Keratinocyte (primary cell): ENCODE measurements at regions not wholly inside any gene's neighbourhood (a gene's known extent, or its start where the extent isn't known, plus 50 kb on each side); places are given as distances from the start of the nearest gene placed in this dataset.

ENCODE experiments used
- DNase-seq: peaks from one replicate; pipeline ENCODE4 v3.0.0-alpha.2; 2011; ENCODE audit warnings: low read depth, missing footprints, low spot score
- FAIRE-seq: peaks from 2 replicates; lab custom pipeline; 2011; peaks lifted over from hg19 to GRCh38; lab: Jason Lieb, UNC
- H2AFZ ChIP-seq: 2 replicates; pipeline ENCODE4 v1.6.0; 2012; ENCODE audit warnings: low read length, control low read depth, inconsistent platforms; ENCODE audit not compliant: control insufficient read depth
- H3K27ac ChIP-seq: 2 replicates; pipeline ENCODE4 v1.5.1; 2011; ENCODE audit warnings: low read length; ENCODE audit not compliant: control insufficient read depth, insufficient read depth
- H3K27me3 ChIP-seq: 3 replicates; pipeline ENCODE4 v1.6.0; 2011; ENCODE audit warnings: low read length; ENCODE audit not compliant: control insufficient read depth, insufficient read depth; ENCODE audit errors: extremely low read depth
- H3K36me3 ChIP-seq, 2 experiments: 2 replicates in 1 of 2; 3 replicates in 1 of 2; pipeline ENCODE4 v1.5.1; 2011; ENCODE audit warnings: low read length in 2 of 2, mild to moderate bottlenecking in 1 of 2; ENCODE audit not compliant: control insufficient read depth in 2 of 2, insufficient read depth in 2 of 2; ENCODE audit errors: extremely low read depth in 1 of 2
- H3K4me1 ChIP-seq: 3 replicates; pipeline ENCODE4 v1.5.1; 2011; ENCODE audit warnings: low read length; ENCODE audit not compliant: control insufficient read depth, insufficient read depth; ENCODE audit errors: extremely low read depth
- H3K4me2 ChIP-seq: 3 replicates; pipeline ENCODE4 v1.6.0; 2011; ENCODE audit warnings: low read depth, low read length; ENCODE audit not compliant: control insufficient read depth, insufficient read depth; ENCODE audit errors: extremely low read depth
- H3K4me3 ChIP-seq, 3 experiments: fragments of 200-600 bp in 1 of 3; sonication (generic) in 1 of 3; 2 replicates in 2 of 3; 3 replicates in 1 of 3; pipeline ENCODE4 v1.5.1; 2011 to 2016; ENCODE audit warnings: low read length in 3 of 3, mild to moderate bottlenecking in 3 of 3, control low read depth in 2 of 3, inconsistent platforms in 1 of 3, low read depth in 1 of 3, mixed read lengths in 1 of 3, mixed run types in 1 of 3, moderate library complexity in 1 of 3; ENCODE audit not compliant: control insufficient read depth in 2 of 3, insufficient read depth in 2 of 3; ENCODE audit errors: extremely low read depth in 1 of 3
- H3K79me2 ChIP-seq: 2 replicates; pipeline ENCODE4 v1.6.0; 2012; ENCODE audit warnings: low read length; ENCODE audit not compliant: control insufficient read depth, insufficient read depth
- H3K9ac ChIP-seq: 3 replicates; pipeline ENCODE4 v1.6.0; 2011; ENCODE audit warnings: low read length; ENCODE audit not compliant: control insufficient read depth, insufficient read depth; ENCODE audit errors: extremely low read depth
- H3K9me1 ChIP-seq: 3 replicates; pipeline ENCODE4 v1.6.0; 2011; ENCODE audit warnings: low read length; ENCODE audit not compliant: control insufficient read depth, insufficient read depth; ENCODE audit errors: extremely low read depth
- H3K9me3 ChIP-seq: 2 replicates; pipeline ENCODE4 v1.5.1; 2012; ENCODE audit warnings: low read depth, low read length; ENCODE audit not compliant: control insufficient read depth
- H4K20me1 ChIP-seq: 3 replicates; pipeline ENCODE4 v1.6.0; 2011; ENCODE audit warnings: low read length; ENCODE audit not compliant: control insufficient read depth, insufficient read depth; ENCODE audit errors: extremely low read depth
- CTCF ChIP-seq, 3 experiments: IDR thresholded peaks in 1 of 3; conservative IDR thresholded peaks in 1 of 3; optimal IDR thresholded peaks in 1 of 3; 2 replicates in 2 of 3; 3 replicates in 1 of 3; pipeline versions ENCODE3 to v1.5.1; 2011; ENCODE audit warnings: low read length in 3 of 3, mild to moderate bottlenecking in 3 of 3, moderate library complexity in 2 of 3, control low read depth in 1 of 3, inconsistent platforms in 1 of 3; ENCODE audit not compliant: insufficient read depth in 2 of 3; ENCODE audit errors: extremely low read depth in 1 of 3
- EZH2 ChIP-seq: IDR thresholded peaks from one replicate; pipeline ENCODE4 v1.6.1; 2012; ENCODE audit warnings: inconsistent platforms, mild to moderate bottlenecking, low read length, moderate library complexity
- dilution Hi-C: fragments of 300-500 bp; cut with MboI; formaldehyde crosslinking; loops from one replicate; pipeline ENCODE4 v1.7.0; 2020; ENCODE audit warnings: low sequenced_read_pairs; ENCODE audit not compliant: extremely low pct_ligation_motif_present

GRCh38 chr3:118029049-118029448, 1005.6 kb downstream of the IGSF11 start:
- H3K27me3 ChIP-seq = no peaks in the 10 kb centered on the region
- no peaks in the 10 kb centered on the region for H3K36me3 ChIP-seq
- H3K9ac ChIP-seq = no peak overlapping the region
- no peak overlapping the region for H3K27ac ChIP-seq
- no peaks in the 10 kb centered on the region for H3K4me1 ChIP-seq
- FAIRE-seq (no peak), DNase-seq (no peak)
- no peaks in the 10 kb centered on the region for H4K20me1 ChIP-seq
- no peaks in the 10 kb centered on the region for H3K9me3 ChIP-seq
- H3K4me3 ChIP-seq = no peak overlapping the region
- H3K4me2 ChIP-seq = no peak overlapping the region
- no peaks in the 10 kb centered on the region for H3K79me2 ChIP-seq
- TF ChIP-seq EZH2 = no peak
- no peak for TF ChIP-seq CTCF (optimal IDR thresholded peaks at IDR 0.05 in 1 of 3, IDR thresholded peaks at IDR 0.05 in 1 of 3, conservative IDR thresholded peaks at IDR 0.05 in 1 of 3; ENCODE audit: extremely low read depth in 1 of 3, insufficient read depth in 2 of 3, low read length in 3 of 3)
- no peaks in the 10 kb centered on the region for H3K9me1 ChIP-seq
- no peak overlapping the region for H2AFZ ChIP-seq
- dilution Hi-C loops = no loop called here

DNA sequence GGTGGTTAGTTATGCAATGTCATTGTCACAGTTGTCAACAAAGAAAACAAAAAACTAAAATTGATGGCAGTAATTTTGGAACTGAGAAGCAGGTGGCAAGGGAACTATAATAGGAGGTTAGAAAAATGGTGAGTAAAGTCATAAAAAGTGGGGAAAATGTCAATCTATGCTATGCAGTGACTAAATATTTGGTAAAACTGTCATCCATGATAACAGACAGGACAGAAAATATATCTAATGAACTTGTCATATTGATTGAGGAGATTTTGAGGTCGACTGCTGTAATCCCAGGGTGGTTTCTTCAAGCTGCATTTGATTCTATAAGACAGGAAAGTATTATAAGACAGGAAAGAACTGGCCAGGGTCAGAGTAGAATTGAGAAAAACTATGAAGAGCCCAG, 998.4 kb downstream of the IGSF11 start:
- DNase-seq (no peak), FAIRE-seq (no peak)
- H3K27me3 ChIP-seq = no peaks in the 10 kb centered on the region
- no peak overlapping the region for H3K4me3 ChIP-seq
- H3K27ac ChIP-seq = no peak overlapping the region
- H3K4me2 ChIP-seq = no peak overlapping the region
- no peaks in the 10 kb centered on the region for H3K4me1 ChIP-seq
- no peak overlapping the region for H3K9ac ChIP-seq
- H3K36me3 ChIP-seq = no peaks in the 10 kb centered on the region
- dilution Hi-C loops = no loop called here
- no peaks in the 10 kb centered on the region for H3K9me3 ChIP-seq
- no peak overlapping the region for H2AFZ ChIP-seq
- H3K9me1 ChIP-seq = no peaks in the 10 kb centered on the region
- TF ChIP-seq CTCF (optimal IDR thresholded peaks at IDR 0.05 in 1 of 3, IDR thresholded peaks at IDR 0.05 in 1 of 3, conservative IDR thresholded peaks at IDR 0.05 in 1 of 3; ENCODE audit: extremely low read depth in 1 of 3, insufficient read depth in 2 of 3, low read length in 3 of 3) (no peak), EZH2 (no peak)
- no peaks in the 10 kb centered on the region for H3K79me2 ChIP-seq
- no peaks in the 10 kb centered on the region for H4K20me1 ChIP-seq
